H9 (cell line): ENCODE measurements at regions not wholly inside any gene's neighbourhood (a gene's known extent, or its start where the extent isn't known, plus 50 kb on each side); places are given as distances from the start of the nearest gene placed in this dataset.

Experiments used
- DNase-seq: peaks from one replicate; pipeline ENCODE4 v3.0.0-alpha.2; 2017
- H2AFZ ChIP-seq: one replicate; pipeline ENCODE4 v1.6.1; 2013; ENCODE audit warnings: mild to moderate bottlenecking, low read length, control low read depth, moderate library complexity
- H2AK5ac ChIP-seq: 2 replicates; pipeline ENCODE4 v1.6.1; 2013; ENCODE audit warnings: low read length, control low read depth, mixed read lengths; ENCODE audit not compliant: insufficient read length
- H2BK120ac ChIP-seq: one replicate; pipeline ENCODE4 v1.6.1; 2013; ENCODE audit warnings: low read depth, mild to moderate bottlenecking, low read length, control low read depth, inconsistent platforms; ENCODE audit not compliant: poor library complexity, severe bottlenecking
- H2BK12ac ChIP-seq: 2 replicates; pipeline ENCODE4 v1.6.1; 2013; ENCODE audit warnings: low read length, control low read depth, mixed read lengths, low read depth; ENCODE audit not compliant: insufficient read length
- H2BK15ac ChIP-seq: 2 replicates; pipeline ENCODE4 v1.6.1; 2013; ENCODE audit warnings: low read depth, low read length, control low read depth
- H2BK20ac ChIP-seq: one replicate; pipeline ENCODE4 v1.6.1; 2013; ENCODE audit warnings: low read depth, mild to moderate bottlenecking, low read length, control low read depth, inconsistent platforms; ENCODE audit not compliant: poor library complexity, severe bottlenecking
- H2BK5ac ChIP-seq: 2 replicates; pipeline ENCODE4 v1.6.1; 2013; ENCODE audit warnings: low read length, control low read depth, mixed read lengths; ENCODE audit not compliant: insufficient read length
- H3K14ac ChIP-seq: 2 replicates; pipeline ENCODE4 v1.6.1; 2013; ENCODE audit warnings: low read length, control low read depth; ENCODE audit not compliant: insufficient read depth
- H3K18ac ChIP-seq: 2 replicates; pipeline ENCODE4 v1.6.1; 2013; ENCODE audit warnings: low read depth, mild to moderate bottlenecking, mixed read lengths, low read length, control low read depth; ENCODE audit not compliant: insufficient read length
- H3K23ac ChIP-seq: 2 replicates; pipeline ENCODE4 v1.6.1; 2013; ENCODE audit warnings: low read length, control low read depth, mixed read lengths, low read depth; ENCODE audit not compliant: insufficient read length
- H3K23me2 ChIP-seq: 2 replicates; pipeline ENCODE4 v1.6.1; 2013; ENCODE audit warnings: low read depth, mild to moderate bottlenecking, mixed read lengths, low read length, control low read depth; ENCODE audit not compliant: insufficient read length, poor library complexity, severe bottlenecking
- H3K27ac ChIP-seq: 2 replicates; pipeline ENCODE4 v1.5.1; 2013; ENCODE audit warnings: low read length, control low read depth, mixed read lengths, low read depth; ENCODE audit not compliant: insufficient read length
- H3K27me3 ChIP-seq: 2 replicates; pipeline ENCODE4 v1.6.1; 2013; ENCODE audit warnings: low read length, control low read depth, inconsistent platforms; ENCODE audit not compliant: insufficient read depth
- H3K4ac ChIP-seq: 2 replicates; pipeline ENCODE4 v1.6.1; 2013; ENCODE audit warnings: low read depth, mild to moderate bottlenecking, control low read depth, inconsistent platforms, low read length, moderate library complexity
- H3K4me1 ChIP-seq: 2 replicates; pipeline ENCODE4 v1.6.1; 2013; ENCODE audit warnings: low read length, control low read depth, inconsistent platforms; ENCODE audit not compliant: insufficient read depth
- H3K4me2 ChIP-seq: 2 replicates; pipeline ENCODE4 v1.6.1; 2013; ENCODE audit warnings: low read length, control low read depth, mixed read lengths; ENCODE audit not compliant: insufficient read length, insufficient read depth
- H3K56ac ChIP-seq: 2 replicates; pipeline ENCODE4 v1.6.1; 2013; ENCODE audit warnings: low read depth, mild to moderate bottlenecking, mixed read lengths, low read length, control low read depth; ENCODE audit not compliant: insufficient read length
- H3K79me1 ChIP-seq: 2 replicates; pipeline ENCODE4 v1.6.1; 2013; ENCODE audit warnings: low read depth, mild to moderate bottlenecking, moderate library complexity, low read length, control low read depth, inconsistent platforms; ENCODE audit not compliant: insufficient read depth, poor library complexity, severe bottlenecking
- H3K79me2 ChIP-seq: 2 replicates; pipeline ENCODE4 v1.6.1; 2013; ENCODE audit warnings: low read length, control low read depth, inconsistent platforms; ENCODE audit not compliant: insufficient read depth
- H3K9ac ChIP-seq: 2 replicates; pipeline ENCODE4 v1.6.1; 2013; ENCODE audit warnings: low read length, control low read depth, mixed read lengths; ENCODE audit not compliant: insufficient read length; ENCODE audit errors: extremely low read depth
- H3K9me3 ChIP-seq: one replicate; pipeline ENCODE4 v1.6.1; 2013; ENCODE audit warnings: low read depth, low read length, inconsistent platforms; ENCODE audit not compliant: control insufficient read depth
- H3T11ph ChIP-seq: one replicate; pipeline ENCODE4 v1.6.1; 2013; ENCODE audit warnings: mild to moderate bottlenecking, low read length, control low read depth, inconsistent platforms
- H4K20me1 ChIP-seq: one replicate; pipeline ENCODE4 v1.6.1; 2013; ENCODE audit not compliant: control insufficient read depth, insufficient read length, insufficient read depth
- H4K5ac ChIP-seq: 2 replicates; pipeline ENCODE4 v1.6.1; 2013; ENCODE audit warnings: low read depth, mild to moderate bottlenecking, mixed read lengths, low read length, control low read depth; ENCODE audit not compliant: insufficient read length
- H4K8ac ChIP-seq: replicated peaks from 2 replicates; pipeline ENCODE4 v1.6.1; 2013; ENCODE audit warnings: low read length, control low read depth, mixed read lengths, low read depth; ENCODE audit not compliant: insufficient read length
- H4K91ac ChIP-seq: 2 replicates; pipeline ENCODE4 v1.6.1; 2013; ENCODE audit warnings: low read depth, mild to moderate bottlenecking, moderate library complexity, mixed read lengths, low read length, control low read depth; ENCODE audit not compliant: insufficient read length
- H3K27ac Mint-ChIP-seq, 3 experiments: 2 replicates in 2 of 3; 3 replicates in 1 of 3; pipeline ENCODE4 v1.8.0; 2020 to 2021; ENCODE audit warnings: mixed read lengths in 3 of 3, mild to moderate bottlenecking in 1 of 3, moderate library complexity in 1 of 3
- H3K27me3 Mint-ChIP-seq: 2 replicates; pipeline ENCODE4 v1.8.0; 2021; ENCODE audit warnings: low read depth, mild to moderate bottlenecking, moderate library complexity, mixed read lengths
- H3K36me3 Mint-ChIP-seq, 3 experiments: 2 replicates in 2 of 3; 3 replicates in 1 of 3; pipeline ENCODE4 v1.8.0; 2020 to 2021; ENCODE audit warnings: low read depth in 3 of 3, mixed read lengths in 3 of 3; ENCODE audit not compliant: insufficient read depth in 1 of 3
- H3K4me1 Mint-ChIP-seq, 2 experiments: 2 replicates each; pipeline ENCODE4 v1.8.0; 2020; ENCODE audit warnings: mixed read lengths in 2 of 2
- H3K4me3 Mint-ChIP-seq, 2 experiments: 2 replicates in 1 of 2; 3 replicates in 1 of 2; pipeline ENCODE4 v1.8.0; 2020 to 2021; ENCODE audit warnings: mild to moderate bottlenecking in 2 of 2, mixed read lengths in 2 of 2, moderate library complexity in 1 of 2
- H3K9me3 Mint-ChIP-seq, 2 experiments: 2 replicates in 1 of 2; 3 replicates in 1 of 2; pipeline ENCODE4 v1.8.0; 2020; ENCODE audit warnings: mild to moderate bottlenecking in 2 of 2, mixed read lengths in 2 of 2, moderate library complexity in 1 of 2
- WGBS: extraction: QIAGEN DNeasy Blood & Tissue Kit; methylation state at CpG from one replicate; pipeline ENCODE4 v1.1.7; 2013; ENCODE audit warnings: missing lambda C conversion rate, low lambda C conversion rate, mixed read lengths; ENCODE audit not compliant: insufficient read length; ENCODE audit errors: extremely low coverage; 5-methylcytosine and 5-hydroxymethylcytosine counted together
- TF ChIP-seq, protein P1 (sequence below): fragments of 200-600 bp; sonication (generic); conservative IDR thresholded peaks from 3 replicates; pipeline ENCODE4 v1.8.0; 2021; ENCODE audit warnings: antibody characterized with exemption, mild to moderate bottlenecking

- Histone ChIP-seq H3K14ac (no peak overlapping the region), H3T11ph (no peak overlapping the region), H4K5ac (no peak overlapping the region), H2AFZ (no peak overlapping the region), H3K4me1 (peaks cover 4% of the 10 kb centered on the region), H3K27me3 (no peaks in the 10 kb centered on the region), H3K56ac (no peak overlapping the region), H4K8ac (no peak overlapping the region), H3K4ac (no peak overlapping the region), H2BK15ac (no peak overlapping the region), H3K23ac (no peak overlapping the region), H2BK5ac (no peak overlapping the region), H4K91ac (no peak overlapping the region), H3K9ac (no peak overlapping the region), H2BK20ac (no peak overlapping the region), H4K20me1 (no peaks in the 10 kb centered on the region), H2BK12ac (no peak overlapping the region), H2AK5ac (no peak overlapping the region), H3K27ac (no peak overlapping the region), H3K79me2 (no peaks in the 10 kb centered on the region), H3K23me2 (no peaks in the 10 kb centered on the region), H2BK120ac (no peak overlapping the region), H3K18ac (no peak overlapping the region), H3K9me3 (no peaks in the 10 kb centered on the region), H3K79me1 (no peaks in the 10 kb centered on the region), H3K4me2 (no peak overlapping the region)
- Mint-ChIP-seq H3K27ac (0 out of 7 replicates have a peak overlapping the region, but pooled peaks of 1 of the 3 experiments have one; percentile 41), H3K4me3 (no peak overlapping the region), H3K36me3 (0 out of 7 replicates have a peak, but pooled peaks cover 0 to 4% (median 0%) of the 10 kb centered on the region in 3 experiments), H3K4me1 (peaks cover 10 to 12% of the 10 kb centered on the region in 2 experiments), H3K27me3 (no peaks in the 10 kb centered on the region), H3K9me3 (no peaks in the 10 kb centered on the region)
- TF ChIP-seq, protein P1, sequence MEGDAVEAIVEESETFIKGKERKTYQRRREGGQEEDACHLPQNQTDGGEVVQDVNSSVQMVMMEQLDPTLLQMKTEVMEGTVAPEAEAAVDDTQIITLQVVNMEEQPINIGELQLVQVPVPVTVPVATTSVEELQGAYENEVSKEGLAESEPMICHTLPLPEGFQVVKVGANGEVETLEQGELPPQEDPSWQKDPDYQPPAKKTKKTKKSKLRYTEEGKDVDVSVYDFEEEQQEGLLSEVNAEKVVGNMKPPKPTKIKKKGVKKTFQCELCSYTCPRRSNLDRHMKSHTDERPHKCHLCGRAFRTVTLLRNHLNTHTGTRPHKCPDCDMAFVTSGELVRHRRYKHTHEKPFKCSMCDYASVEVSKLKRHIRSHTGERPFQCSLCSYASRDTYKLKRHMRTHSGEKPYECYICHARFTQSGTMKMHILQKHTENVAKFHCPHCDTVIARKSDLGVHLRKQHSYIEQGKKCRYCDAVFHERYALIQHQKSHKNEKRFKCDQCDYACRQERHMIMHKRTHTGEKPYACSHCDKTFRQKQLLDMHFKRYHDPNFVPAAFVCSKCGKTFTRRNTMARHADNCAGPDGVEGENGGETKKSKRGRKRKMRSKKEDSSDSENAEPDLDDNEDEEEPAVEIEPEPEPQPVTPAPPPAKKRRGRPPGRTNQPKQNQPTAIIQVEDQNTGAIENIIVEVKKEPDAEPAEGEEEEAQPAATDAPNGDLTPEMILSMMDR: no peak
- DNase-seq: no peak
- no CpG with 5 or more reads among the region's 5 CpGs for whole genome bisulfite sequencing
These were observed 107.0 kb downstream of the NAB1 start for GRCh38 chr2:190755772-190756415.
